Neural progenitor cell (in vitro differentiated cells): ENCODE measurements at regions not wholly inside any gene's neighbourhood (a gene's known extent, or its start where the extent isn't known, plus 50 kb on each side); places are given as distances from the start of the nearest gene placed in this dataset.

Experiments used
- DNase-seq: peaks from one replicate; pipeline ENCODE4 v3.0.0-alpha.2; 2016; ENCODE audit warnings: low spot score
- H2AFZ ChIP-seq: fragments of 200-600 bp; sonication (generic); replicated peaks from 2 replicates; pipeline ENCODE4 v1.6.1; 2016; ENCODE audit warnings: antibody characterized with exemption
- H3F3A ChIP-seq: fragments of 200-600 bp; sonication (generic); 2 replicates; pipeline ENCODE4 v1.6.1; 2016; ENCODE audit warnings: antibody characterized with exemption, low read depth
- H3K27ac ChIP-seq: fragments of 200-600 bp; sonication (generic); 2 replicates; pipeline ENCODE4 v1.5.1; 2016; ENCODE audit warnings: mild to moderate bottlenecking
- H3K27me3 ChIP-seq: fragments of 200-600 bp; sonication (generic); 2 replicates; pipeline ENCODE4 v1.6.1; 2016; ENCODE audit warnings: mild to moderate bottlenecking, moderate library complexity
- H3K36me3 ChIP-seq: fragments of 200-600 bp; sonication (generic); 2 replicates; pipeline ENCODE4 v1.5.1; 2016
- H3K4me1 ChIP-seq: fragments of 200-600 bp; sonication (generic); 2 replicates; pipeline ENCODE4 v1.6.1; 2016; ENCODE audit warnings: mixed run types
- H3K4me2 ChIP-seq: fragments of 200-600 bp; sonication (generic); 2 replicates; pipeline ENCODE4 v1.6.1; 2016
- H3K4me3 ChIP-seq: fragments of 200-600 bp; sonication (generic); 2 replicates; pipeline ENCODE4 v1.5.1; 2016
- H3K79me2 ChIP-seq: fragments of 200-600 bp; sonication (generic); 2 replicates; pipeline ENCODE4 v1.6.1; 2016; ENCODE audit warnings: low read depth
- H3K9ac ChIP-seq: fragments of 200-600 bp; sonication (generic); 2 replicates; pipeline ENCODE4 v1.6.1; 2016
- H3K9me3 ChIP-seq: fragments of 200-600 bp; sonication (generic); 2 replicates; pipeline ENCODE4 v1.5.1; 2016; ENCODE audit warnings: low read depth
- H4K20me1 ChIP-seq: fragments of 200-600 bp; sonication (generic); 2 replicates; pipeline ENCODE4 v1.6.1; 2016; ENCODE audit warnings: low read depth
- H3K27ac Mint-ChIP-seq: 3 replicates; pipeline ENCODE4 v1.8.0; 2021; ENCODE audit warnings: mixed read lengths
- H3K27me3 Mint-ChIP-seq: 2 replicates; pipeline ENCODE4 v1.8.0; 2022; ENCODE audit warnings: low read depth, mild to moderate bottlenecking, inconsistent platforms, moderate library complexity, mixed read lengths; ENCODE audit not compliant: insufficient read depth
- H3K36me3 Mint-ChIP-seq: 3 replicates; pipeline ENCODE4 v1.8.0; 2021; ENCODE audit warnings: mixed read lengths
- H3K4me1 Mint-ChIP-seq: 3 replicates; pipeline ENCODE4 v1.8.0; 2021; ENCODE audit warnings: mixed read lengths
- H3K4me3 Mint-ChIP-seq: 3 replicates; pipeline ENCODE4 v1.8.0; 2021; ENCODE audit warnings: mild to moderate bottlenecking, moderate library complexity, mixed read lengths
- H3K9me3 Mint-ChIP-seq: 3 replicates; pipeline ENCODE4 v1.8.0; 2020; ENCODE audit warnings: mixed read lengths
- EZH2 ChIP-seq: fragments of 200-600 bp; sonication (generic); IDR thresholded peaks from 2 replicates; pipeline ENCODE4 v1.6.1; 2017; ENCODE audit warnings: antibody characterized with exemption, mild to moderate bottlenecking, moderate library complexity
- EZH2phosphoT487 ChIP-seq: fragments of 200-600 bp; sonication (generic); IDR thresholded peaks from 2 replicates; pipeline ENCODE4 v1.6.1; 2017; ENCODE audit warnings: antibody characterized with exemption
- TF ChIP-seq, protein P1 (sequence below): fragments of 200-600 bp; sonication (generic); IDR thresholded peaks from 2 replicates; pipeline ENCODE4 v1.5.1; 2017; ENCODE audit warnings: antibody characterized with exemption, mild to moderate bottlenecking

DNA sequence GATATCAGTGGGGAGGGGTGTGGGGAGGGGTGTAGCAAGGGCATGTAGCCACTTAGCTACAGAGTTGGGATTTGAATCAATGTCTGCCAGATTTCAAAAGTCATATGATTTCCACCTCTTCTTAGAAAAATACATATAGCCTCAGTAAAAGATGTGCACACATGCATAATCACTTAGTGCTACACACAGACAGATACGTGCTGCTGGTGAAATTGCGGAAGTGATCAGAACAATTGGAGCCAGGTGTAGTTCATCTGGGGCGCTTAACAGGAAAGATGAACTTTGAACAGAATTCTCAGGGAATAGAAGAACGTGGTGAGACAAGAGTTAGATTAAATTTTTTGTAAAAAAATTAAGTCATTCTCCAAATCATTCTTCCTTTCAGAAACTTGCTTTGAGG is 333.1 kb downstream of the KCNRG start:
- Mint-ChIP-seq H3K36me3 (no peaks in the 10 kb centered on the region), H3K27ac (no peak overlapping the region), H3K4me1 (peaks cover 4% of the 10 kb centered on the region), H3K27me3 (no peaks in the 10 kb centered on the region), H3K9me3 (no peaks in the 10 kb centered on the region), H3K4me3 (no peak overlapping the region)
- TF ChIP-seq EZH2 = no peak
- TF ChIP-seq, protein P1, sequence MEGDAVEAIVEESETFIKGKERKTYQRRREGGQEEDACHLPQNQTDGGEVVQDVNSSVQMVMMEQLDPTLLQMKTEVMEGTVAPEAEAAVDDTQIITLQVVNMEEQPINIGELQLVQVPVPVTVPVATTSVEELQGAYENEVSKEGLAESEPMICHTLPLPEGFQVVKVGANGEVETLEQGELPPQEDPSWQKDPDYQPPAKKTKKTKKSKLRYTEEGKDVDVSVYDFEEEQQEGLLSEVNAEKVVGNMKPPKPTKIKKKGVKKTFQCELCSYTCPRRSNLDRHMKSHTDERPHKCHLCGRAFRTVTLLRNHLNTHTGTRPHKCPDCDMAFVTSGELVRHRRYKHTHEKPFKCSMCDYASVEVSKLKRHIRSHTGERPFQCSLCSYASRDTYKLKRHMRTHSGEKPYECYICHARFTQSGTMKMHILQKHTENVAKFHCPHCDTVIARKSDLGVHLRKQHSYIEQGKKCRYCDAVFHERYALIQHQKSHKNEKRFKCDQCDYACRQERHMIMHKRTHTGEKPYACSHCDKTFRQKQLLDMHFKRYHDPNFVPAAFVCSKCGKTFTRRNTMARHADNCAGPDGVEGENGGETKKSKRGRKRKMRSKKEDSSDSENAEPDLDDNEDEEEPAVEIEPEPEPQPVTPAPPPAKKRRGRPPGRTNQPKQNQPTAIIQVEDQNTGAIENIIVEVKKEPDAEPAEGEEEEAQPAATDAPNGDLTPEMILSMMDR = no peak
- H3K4me3 ChIP-seq = no peak overlapping the region
- H3K27ac ChIP-seq = no peak overlapping the region
- H3F3A ChIP-seq = no peaks in the 10 kb centered on the region
- H3K27me3 ChIP-seq = no peaks in the 10 kb centered on the region
- no peaks in the 10 kb centered on the region for H3K4me1 ChIP-seq
- no peak for DNase-seq
- no peak overlapping the region for H3K9ac ChIP-seq
- H3K36me3 ChIP-seq = no peaks in the 10 kb centered on the region
- no peaks in the 10 kb centered on the region for H3K79me2 ChIP-seq
- H3K9me3 ChIP-seq = no peaks in the 10 kb centered on the region
- no peak overlapping the region for H2AFZ ChIP-seq
- no peak overlapping the region for H3K4me2 ChIP-seq
- H4K20me1 ChIP-seq = no peaks in the 10 kb centered on the region

DNA sequence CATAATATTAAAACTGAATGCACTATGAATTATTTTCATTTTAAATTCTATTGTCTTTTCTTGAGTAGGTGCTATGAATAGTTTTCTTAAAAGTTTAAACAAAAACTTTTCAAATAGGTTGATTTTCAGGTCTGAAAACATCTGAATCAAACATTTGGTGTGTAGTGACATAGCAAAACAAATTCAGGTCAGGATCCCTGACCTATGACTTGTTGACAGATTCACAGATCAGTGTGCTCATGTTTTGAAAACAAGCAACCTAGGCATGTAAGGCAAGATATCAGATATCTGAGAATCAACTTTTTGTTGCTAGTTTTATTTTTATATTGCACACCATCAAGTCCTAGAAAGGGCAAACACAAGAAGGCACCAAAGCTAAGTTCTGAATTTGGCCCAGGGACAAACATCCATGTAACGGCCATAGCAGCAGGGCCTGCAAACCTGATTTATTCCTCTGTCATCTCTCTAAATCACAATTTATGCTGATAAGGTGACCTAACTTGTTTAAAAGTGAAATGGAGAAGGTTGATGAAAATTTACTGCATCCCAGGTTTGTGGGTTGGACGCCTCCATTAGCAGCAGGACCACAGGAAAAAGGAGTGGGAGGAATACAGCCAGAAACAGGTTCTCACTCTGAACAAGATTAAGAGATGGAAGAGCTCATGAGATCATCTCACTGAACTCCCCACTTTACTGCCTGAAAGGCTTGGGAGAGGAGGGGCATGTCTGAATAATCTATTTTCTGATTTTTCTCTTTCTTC is 337.7 kb downstream of the KCNRG start:
- Histone ChIP-seq H3K27me3 (no peaks in the 10 kb centered on the region), H3K4me3 (no peak overlapping the region), H3K9ac (no peak overlapping the region), H3K4me1 (no peaks in the 10 kb centered on the region), H3F3A (no peaks in the 10 kb centered on the region), H3K4me2 (no peak overlapping the region), H3K9me3 (no peaks in the 10 kb centered on the region), H3K79me2 (no peaks in the 10 kb centered on the region), H3K27ac (no peak overlapping the region), H2AFZ (no peak overlapping the region), H4K20me1 (no peaks in the 10 kb centered on the region), H3K36me3 (no peaks in the 10 kb centered on the region)
- no peak for DNase-seq
- H3K4me3 Mint-ChIP-seq = no peak overlapping the region
- no peaks in the 10 kb centered on the region for H3K9me3 Mint-ChIP-seq
- no peaks in the 10 kb centered on the region for H3K27me3 Mint-ChIP-seq
- TF ChIP-seq, protein P1 = no peak
- TF ChIP-seq EZH2 (no peak), EZH2phosphoT487 (no peak)
- H3K27ac Mint-ChIP-seq = peak overlapping the region; percentile 13
- H3K36me3 Mint-ChIP-seq = no peaks in the 10 kb centered on the region
- peaks cover 27% of the 10 kb centered on the region for H3K4me1 Mint-ChIP-seq

DNA sequence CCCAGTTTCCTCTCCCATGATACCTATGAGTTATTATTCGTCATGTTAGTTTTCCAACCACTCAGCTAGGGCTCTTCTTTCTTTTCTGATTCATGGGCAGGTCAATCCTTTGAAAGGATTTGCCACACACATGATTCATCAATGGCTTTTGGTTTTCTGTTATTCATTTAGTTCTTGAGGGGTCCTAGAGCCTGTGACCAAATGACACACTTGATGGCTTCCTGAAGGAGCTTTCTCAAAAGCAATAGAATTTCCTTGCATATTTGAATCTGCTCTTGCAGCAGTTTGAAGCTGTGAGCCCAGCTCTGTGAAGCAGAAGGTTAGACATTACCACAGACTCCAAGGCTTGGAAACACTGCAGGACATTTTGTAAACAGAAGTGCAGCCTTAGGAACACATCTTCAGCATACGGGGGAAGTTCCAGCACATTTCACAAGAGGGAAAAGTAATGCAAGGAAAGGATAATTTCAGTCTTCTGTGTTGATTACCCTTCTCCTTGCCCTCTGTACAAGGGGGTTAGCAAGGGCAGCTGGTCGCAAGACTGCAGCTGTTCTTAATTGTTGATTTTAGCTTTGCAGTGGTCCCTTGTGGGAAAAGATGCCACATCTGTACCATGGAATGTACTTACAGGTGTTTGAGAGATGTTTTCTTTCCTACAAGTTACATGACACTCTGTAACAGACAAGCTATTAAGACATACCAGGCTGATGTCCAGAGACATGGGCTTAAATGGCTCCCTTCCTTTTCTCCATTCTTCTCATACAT is 338.6 kb downstream of the KCNRG start:
- H3K9ac ChIP-seq = no peak overlapping the region

More for the DNA sequence above, 338.6 kb downstream of the KCNRG start:
- H3F3A ChIP-seq = no peaks in the 10 kb centered on the region
- H4K20me1 ChIP-seq = no peaks in the 10 kb centered on the region
- H3K4me2 ChIP-seq = no peak overlapping the region
- no peaks in the 10 kb centered on the region for H3K27me3 ChIP-seq
- no peak overlapping the region for H2AFZ ChIP-seq
- no peaks in the 10 kb centered on the region for H3K79me2 ChIP-seq
- no peak overlapping the region for H3K4me3 ChIP-seq
- H3K9me3 Mint-ChIP-seq = no peaks in the 10 kb centered on the region
- H3K27me3 Mint-ChIP-seq = no peaks in the 10 kb centered on the region
- H3K4me1 ChIP-seq = no peaks in the 10 kb centered on the region
- H3K27ac ChIP-seq = no peak overlapping the region
- peaks cover 30% of the 10 kb centered on the region for H3K4me1 Mint-ChIP-seq
- TF ChIP-seq EZH2phosphoT487 (no peak), EZH2 (no peak)
- TF ChIP-seq, protein P1 = no peak
- no peaks in the 10 kb centered on the region for H3K36me3 ChIP-seq
- H3K36me3 Mint-ChIP-seq = no peaks in the 10 kb centered on the region
- H3K4me3 Mint-ChIP-seq = no peak overlapping the region
- H3K9me3 ChIP-seq = no peaks in the 10 kb centered on the region
- peak overlapping the region; percentile 80 for H3K27ac Mint-ChIP-seq
- DNase-seq = no peak
